Fibroblast of skin of abdomen (primary cell): ENCODE measurements at regions not wholly inside any gene's neighbourhood (a gene's known extent, or its start where the extent isn't known, plus 50 kb on each side); places are given as distances from the start of the nearest gene placed in this dataset.
A peak's percentile ranks its signal among the peaks of the same experiment; 100 is the strongest.

Experiments
- DNase-seq: peaks from one replicate; pipeline ENCODE4 v3.0.0-alpha.2; 2013

GRCh38 chr17:55829995-55830612 lies 79.3 kb downstream of the PCTP start:
- no peak for DNase-seq

- DNase-seq = no peak
Observed at GRCh38 chr17:55830699-55831471, 80.0 kb downstream of the PCTP start.

DNA sequence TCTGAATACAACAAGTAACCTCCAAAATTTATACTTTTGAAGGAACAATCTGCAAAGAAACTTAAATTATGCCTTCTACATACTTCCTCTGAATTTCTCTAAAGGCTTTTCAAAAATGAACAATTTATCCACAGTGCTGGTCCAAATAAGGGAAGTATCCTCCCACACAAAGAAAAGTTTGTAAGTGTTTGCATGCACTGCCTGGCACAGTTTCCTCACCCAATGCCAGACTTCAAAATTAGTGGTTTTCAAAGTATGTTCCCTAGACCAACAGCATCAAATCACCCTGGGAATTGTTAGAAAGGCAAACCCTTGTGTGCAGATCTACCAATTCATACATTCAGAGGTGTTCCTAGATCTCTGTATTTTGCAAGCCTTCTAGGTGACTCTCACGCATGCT lies 82.5 kb downstream of the PCTP start:
- no peak for DNase-seq

DNA sequence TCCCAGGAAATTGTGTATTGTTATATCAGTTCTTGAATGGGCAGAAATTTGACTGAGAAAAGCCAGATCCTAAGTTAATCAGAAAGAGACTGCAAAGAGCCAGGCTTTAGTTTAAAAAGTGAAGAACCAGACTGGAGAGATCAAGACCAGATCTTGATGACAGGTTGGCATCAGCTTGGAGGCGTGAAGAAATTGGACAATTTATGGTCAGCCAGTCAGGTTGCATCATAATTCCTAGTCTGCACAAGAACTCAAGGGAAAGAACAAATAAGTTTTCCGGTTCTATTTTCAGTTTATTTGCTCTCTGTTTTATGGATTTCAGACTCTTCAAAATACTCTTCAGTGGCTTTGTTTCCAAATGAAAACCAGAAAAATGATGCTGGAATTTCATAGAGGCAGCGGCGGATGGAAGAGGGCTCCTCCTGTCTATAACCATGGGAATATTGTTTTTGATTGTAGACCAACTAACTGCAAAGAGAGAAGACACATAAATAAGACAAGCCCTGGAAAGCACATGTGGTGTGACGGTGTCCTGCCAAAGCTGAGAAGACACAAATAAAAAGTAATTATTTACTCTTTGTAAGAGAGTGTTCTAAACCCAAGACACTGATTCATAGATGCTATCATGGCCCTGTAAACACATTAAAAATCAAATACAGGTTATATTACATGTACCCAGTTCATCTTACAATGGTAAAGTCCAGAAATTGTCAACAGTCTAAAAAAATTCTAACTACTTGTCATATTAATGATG lies 91.7 kb downstream of the PCTP start:
- DNase-seq = peak; percentile 6

GRCh38 chr17:55843785-55844184 lies 92.9 kb downstream of the PCTP start:
- DNase-seq = no peak

DNA sequence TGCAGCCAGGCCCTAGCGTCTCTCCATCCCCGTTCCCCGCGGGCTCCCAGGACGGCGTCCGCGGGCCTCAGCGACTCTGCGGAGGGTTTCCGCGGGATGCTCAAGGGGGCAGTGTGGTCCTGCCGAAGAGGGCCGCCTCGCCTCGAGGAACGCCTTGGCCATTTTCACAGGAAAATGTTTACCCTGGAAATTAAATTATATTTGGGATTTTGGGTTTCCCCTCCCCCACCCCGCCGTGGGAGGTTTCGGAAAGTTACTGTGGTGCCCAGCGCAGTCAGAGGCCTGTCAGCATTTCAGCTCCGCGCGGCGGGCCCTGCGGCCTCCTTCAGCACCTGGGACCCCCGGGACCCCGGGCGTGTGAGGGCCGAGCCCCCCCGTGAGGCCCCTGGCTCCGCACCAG lies 94.5 kb downstream of the PCTP start:
- peak; percentile 45 for DNase-seq

- no peak for DNase-seq
Observed at GRCh38 chr17:55846745-55847144, 95.9 kb downstream of the PCTP start.

DNA sequence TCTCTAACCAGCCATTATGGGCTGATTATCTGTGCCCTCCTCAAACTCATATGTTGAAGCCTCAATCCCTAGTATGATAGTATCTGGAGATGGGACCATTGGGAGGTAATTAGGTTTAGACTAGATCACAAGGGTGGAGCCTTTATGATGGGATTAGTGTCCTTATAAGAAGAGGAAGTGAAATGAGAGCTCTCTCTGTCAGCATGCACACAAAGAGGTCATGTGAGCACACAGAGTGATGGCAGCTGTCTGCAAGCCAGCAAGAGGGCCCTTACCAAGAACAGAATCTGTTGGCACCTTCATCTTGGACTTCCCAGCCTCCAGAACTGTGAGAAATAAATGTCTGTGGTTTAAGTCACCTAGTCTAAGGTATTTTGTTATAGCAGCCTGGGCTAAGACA lies 101.9 kb downstream of the PCTP start:
- DNase-seq = no peak

DNA sequence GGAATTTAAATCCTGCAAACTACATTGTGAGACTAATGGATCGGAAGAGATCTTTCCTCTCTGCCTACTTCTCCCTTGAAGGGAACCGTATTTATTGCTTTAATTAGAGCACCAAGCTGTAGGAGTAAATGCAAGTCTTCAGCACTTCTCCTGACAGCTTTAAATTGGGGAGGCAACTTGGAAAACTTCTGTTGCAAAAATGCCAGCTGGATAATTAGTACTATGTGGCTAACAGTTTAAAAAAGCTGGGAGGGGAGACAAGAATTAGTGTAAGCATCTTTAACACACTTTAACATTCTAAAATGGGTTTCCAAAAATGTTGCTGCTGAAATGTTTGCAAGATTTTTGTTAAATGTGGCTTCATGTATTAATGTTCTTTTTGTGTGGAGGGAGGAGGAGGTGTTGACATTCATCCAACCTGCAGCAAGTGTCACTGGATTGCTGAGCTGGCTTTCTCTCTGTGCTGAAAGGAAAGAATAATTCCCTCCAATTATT lies 108.5 kb downstream of the PCTP start:
- DNase-seq = no peak

GRCh38 chr17:55865072-55865762 lies 114.4 kb downstream of the PCTP start:
- no peak for DNase-seq

- no peak for DNase-seq
Observed at GRCh38 chr17:55870044-55870443, 119.2 kb downstream of the PCTP start.

DNA sequence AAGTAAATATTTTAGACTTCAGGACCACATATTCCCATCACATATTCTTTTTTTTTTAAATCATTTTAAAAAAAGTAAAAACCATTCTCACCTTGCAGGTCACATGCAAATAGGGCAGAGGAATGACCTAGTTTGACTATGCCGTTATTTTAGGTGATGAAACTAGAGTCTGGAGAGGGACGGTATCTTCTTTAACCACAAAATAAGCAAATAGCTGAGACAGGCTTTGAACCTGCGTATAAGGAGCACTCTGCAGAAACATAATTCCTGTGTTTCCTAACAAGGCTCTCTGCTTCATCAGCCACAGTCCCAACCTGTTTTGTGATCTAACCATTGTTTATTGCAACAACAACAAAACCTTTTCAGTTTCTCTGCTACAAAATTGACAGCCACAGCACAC lies 121.5 kb downstream of the PCTP start:
- no peak for DNase-seq

- DNase-seq = no peak
Observed at GRCh38 chr17:55873017-55873758, 122.3 kb downstream of the PCTP start.

- no peak for DNase-seq
Observed at GRCh38 chr17:55883149-55883548, 132.3 kb downstream of the PCTP start.

DNA sequence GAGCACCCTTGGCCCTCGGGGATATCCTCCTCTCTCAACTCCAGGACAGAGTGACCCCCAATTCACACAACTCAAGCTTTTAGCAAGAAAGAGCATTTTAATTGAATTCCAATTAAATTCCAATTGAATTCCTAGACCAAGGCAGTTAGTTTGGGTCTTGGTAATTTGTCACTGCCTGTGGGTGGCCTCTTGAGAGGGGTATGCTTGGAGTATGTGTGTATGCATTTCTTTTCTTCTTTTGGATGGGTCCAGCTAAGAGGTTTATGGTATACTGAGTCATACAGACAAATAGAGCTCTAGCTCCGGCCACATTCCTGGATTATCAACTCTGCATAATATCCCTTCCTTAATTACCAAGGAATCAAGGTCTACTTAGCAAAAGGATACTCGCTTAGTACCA lies 136.7 kb downstream of the PCTP start:
- DNase-seq = no peak

DNA sequence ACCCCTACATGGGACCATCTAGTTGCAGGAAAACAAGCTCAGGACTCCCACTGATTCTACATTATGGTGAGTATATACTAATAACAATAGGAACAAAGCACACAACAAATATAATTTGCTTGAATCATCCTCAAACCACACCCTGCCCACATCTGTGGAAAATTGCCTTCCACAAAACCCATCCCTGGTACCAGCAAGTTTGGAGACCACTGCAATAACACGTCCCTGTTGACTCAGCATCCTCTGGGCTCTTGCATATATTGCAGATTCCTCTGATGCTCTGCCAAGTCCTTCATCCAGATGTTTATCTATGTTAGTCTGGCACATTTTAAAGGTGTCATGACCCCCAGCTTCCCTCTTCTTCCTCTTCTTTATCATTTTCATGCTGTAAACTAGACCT lies 138.4 kb downstream of the PCTP start:
- DNase-seq = no peak

DNA sequence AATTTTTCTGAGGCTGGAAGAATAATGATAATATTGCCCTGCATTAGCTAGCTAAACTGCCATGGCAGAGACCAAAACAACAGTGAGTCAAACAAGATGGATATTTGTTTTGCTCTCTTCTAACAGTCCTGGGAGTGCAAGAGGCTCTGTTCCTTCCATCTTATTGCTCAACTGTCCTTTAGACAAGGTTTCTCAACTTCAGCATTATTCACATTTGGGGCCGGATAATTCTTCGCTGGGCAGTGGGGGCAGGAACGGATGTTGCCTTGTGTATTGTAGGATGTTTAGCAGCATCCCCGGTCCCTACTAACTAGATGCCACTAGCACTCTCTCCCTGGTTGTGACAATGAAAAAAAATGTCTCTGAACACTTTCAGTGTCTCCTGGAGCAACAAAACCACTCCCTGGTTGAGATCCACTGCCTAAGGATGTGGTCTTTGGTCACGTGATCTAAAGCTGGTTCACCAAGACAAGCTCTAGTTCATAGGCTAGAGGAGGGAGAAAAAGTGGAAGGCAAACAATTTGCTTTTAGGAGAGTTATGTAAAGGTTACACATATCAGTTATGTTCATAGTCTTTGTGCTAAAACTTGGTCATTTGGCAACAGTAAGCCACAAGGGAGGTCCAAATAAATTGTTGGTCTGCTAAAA lies 144.4 kb downstream of the PCTP start:
- DNase-seq = no peak

DNA sequence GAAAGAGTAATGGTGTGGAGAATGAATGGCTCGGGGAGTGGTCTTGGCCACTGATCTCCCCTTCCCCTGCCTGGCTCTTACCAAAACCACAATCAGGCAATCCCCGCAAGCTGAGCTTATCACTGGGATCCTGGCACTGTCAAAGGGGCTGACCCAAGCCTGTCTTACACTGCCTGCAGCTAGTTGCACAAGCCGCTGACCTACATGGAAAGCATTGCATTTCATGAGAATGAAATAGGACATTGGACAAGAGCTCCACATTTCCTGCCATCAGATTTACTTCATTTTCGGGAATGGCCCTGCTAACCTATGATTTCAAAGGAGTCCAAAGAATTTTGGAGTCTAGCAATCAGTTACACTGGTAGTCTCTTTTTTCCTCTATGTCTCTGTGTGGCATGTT lies 146.4 kb downstream of the PCTP start:
- no peak for DNase-seq

- no peak for DNase-seq
Observed at GRCh38 chr17:55898195-55898594, 147.3 kb downstream of the PCTP start.

DNA sequence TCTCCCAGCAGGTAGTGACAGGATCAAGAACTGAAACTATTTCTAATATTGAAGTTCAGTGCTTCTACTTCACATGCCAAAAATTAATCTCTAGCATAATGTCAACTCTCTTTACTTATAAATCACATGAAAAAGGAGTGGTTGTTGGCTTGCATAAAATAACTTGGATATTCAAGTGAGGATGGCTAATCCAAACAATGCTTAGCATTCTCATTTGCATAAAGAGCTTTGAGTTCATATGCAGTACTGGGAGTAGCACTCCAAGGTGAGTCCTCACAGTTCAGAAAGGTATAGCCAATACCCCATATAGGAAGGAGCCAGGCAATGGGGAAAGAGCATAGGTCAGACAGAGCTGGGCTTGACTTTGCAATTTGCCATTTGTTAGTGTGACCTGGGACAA lies 149.3 kb downstream of the PCTP start:
- no peak for DNase-seq

GRCh38 chr17:55903028-55903690 lies 152.3 kb downstream of the PCTP start:
- DNase-seq = no peak
